ENCODE measurements at regions not wholly inside any gene's neighbourhood (a gene's known extent, or its start where the extent isn't known, plus 50 kb on each side); places are given as distances from the start of the nearest gene placed in this dataset.

DNA sequence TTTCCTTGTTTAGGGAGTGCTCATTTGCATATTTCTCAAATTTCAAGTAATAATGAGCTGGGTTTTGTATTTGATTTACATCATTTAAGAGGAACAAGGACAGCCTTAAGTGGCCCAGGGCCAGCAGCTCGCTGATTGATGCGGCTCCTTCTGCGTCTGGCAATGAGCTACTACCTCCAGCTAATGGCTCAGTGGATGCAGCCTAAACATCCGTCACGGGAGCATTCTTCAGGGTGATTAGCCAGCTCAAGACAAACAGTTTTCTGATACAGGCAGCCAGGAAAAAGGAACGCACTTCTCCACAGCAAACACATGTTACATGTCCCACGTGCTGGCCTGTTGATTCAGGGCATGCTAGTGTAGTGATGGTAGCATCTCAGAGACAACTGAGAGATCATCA lies 169.3 kb upstream of the TCERG1L start:
- no peak for TF ChIP-seq POLR2A (IDR thresholded peaks at IDR 0.05)
- TF ChIP-seq, protein P1, sequence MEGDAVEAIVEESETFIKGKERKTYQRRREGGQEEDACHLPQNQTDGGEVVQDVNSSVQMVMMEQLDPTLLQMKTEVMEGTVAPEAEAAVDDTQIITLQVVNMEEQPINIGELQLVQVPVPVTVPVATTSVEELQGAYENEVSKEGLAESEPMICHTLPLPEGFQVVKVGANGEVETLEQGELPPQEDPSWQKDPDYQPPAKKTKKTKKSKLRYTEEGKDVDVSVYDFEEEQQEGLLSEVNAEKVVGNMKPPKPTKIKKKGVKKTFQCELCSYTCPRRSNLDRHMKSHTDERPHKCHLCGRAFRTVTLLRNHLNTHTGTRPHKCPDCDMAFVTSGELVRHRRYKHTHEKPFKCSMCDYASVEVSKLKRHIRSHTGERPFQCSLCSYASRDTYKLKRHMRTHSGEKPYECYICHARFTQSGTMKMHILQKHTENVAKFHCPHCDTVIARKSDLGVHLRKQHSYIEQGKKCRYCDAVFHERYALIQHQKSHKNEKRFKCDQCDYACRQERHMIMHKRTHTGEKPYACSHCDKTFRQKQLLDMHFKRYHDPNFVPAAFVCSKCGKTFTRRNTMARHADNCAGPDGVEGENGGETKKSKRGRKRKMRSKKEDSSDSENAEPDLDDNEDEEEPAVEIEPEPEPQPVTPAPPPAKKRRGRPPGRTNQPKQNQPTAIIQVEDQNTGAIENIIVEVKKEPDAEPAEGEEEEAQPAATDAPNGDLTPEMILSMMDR (IDR thresholded peaks at IDR 0.05) = no peak

Data from testis (tissue), 2 donors.